ENCODE measurements at regions not wholly inside any gene's neighbourhood (a gene's known extent, or its start where the extent isn't known, plus 50 kb on each side); places are given as distances from the start of the nearest gene placed in this dataset.
"Not testable (repeated sequence)": the region's sequence is repeated elsewhere in the genome, so short reads cannot be mapped to it uniquely, and the experiment has no call there.

- not testable (repeated sequence) for TF ChIP-seq CTCF (IDR thresholded peaks at IDR 0.05); EZH2 (IDR thresholded peaks at IDR 0.05; ENCODE audit: borderline replicate concordance, insufficient read depth, low read depth, low read length, poor library complexity, severe bottlenecking)
Observed at GRCh38 chrY:7280151-7280740, 368.7 kb upstream of the AMELY start.

Data from B cell (primary cell).